ENCODE measurements at regions not wholly inside any gene's neighbourhood (a gene's known extent, or its start where the extent isn't known, plus 50 kb on each side); places are given as distances from the start of the nearest gene placed in this dataset.

DNA sequence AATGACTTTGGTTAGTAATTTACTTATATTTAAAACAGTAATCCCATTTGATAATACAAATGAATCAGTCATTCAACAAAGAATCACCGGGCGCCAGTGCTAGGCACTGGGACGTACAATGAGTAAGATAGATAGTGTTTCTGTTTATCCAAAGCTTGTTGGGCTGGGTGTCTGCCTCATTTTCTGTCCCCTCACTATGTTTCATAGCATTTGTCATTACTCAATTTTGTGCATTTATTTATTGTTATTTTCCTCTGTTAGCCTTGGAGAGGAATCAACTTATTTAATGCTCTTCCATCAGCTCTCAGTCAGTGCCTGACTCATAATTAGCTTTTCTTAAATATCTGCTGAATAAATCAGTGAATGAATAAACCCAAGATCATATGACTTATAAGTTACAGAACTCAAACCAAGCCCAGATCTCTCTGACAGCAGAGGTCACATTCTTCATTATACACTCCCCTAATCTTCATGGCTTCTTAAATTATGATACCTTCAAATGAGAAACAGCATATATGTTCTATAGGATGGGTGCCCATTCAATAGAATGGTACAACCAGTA, 86.2 kb downstream of the TSPAN8 start:
- peak; percentile 12 for DNase-seq

GRCh38 chr12:71070416-71071128, 87.2 kb downstream of the TSPAN8 start:
- peak; percentile 40 for DNase-seq

GRCh38 chr12:71069311-71069710, 88.5 kb downstream of the TSPAN8 start:
- no peak for DNase-seq

- DNase-seq = peak; percentile 8
These were observed 94.7 kb downstream of the TSPAN8 start for GRCh38 chr12:71063087-71063486.

GRCh38 chr12:71061451-71061850, 96.3 kb downstream of the TSPAN8 start:
- DNase-seq = no peak

- no peak for DNase-seq
These were observed 97.4 kb downstream of the TSPAN8 start for GRCh38 chr12:71060426-71060825.

DNA sequence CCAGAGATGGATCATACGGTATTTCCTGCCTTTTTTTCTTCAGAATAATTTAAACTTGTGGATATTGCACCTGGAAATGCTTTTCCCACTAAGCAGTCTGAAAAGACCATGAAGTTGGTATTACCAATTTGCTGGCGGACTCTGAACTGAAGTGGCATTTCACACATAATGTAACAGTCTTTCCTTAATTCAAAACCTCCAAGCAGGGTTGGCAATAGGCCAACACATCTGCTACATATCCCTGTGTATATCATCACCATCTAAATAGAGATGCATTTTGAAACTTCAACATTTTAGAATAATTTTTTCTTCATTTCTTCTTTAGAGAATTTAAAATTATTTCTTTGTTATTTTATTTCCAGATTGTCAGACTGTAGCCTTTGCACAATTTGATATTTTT, 100.5 kb downstream of the TSPAN8 start:
- peak; percentile 56 for DNase-seq

- DNase-seq = no peak
These were observed 103.2 kb downstream of the TSPAN8 start for GRCh38 chr12:71054551-71054950.

DNA sequence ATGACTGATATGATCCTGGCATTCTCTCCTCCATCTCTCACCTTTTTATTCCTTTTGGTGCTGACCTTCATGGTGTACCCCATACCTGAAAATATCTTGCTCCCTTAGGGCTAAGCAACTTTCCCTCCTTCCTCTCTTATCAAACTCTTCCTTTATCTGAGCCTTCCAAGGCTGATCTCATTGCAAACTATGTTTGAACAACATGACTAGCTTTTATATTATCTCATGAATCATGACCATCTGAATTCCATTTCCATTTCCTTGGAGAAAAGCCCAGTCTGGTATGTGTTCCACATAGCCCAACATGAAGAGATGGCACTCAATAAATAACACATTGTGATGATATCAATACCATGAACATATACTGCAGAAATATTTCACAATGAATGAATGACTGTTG, 111.6 kb downstream of the TSPAN8 start:
- peak; percentile 95 for DNase-seq

DNA sequence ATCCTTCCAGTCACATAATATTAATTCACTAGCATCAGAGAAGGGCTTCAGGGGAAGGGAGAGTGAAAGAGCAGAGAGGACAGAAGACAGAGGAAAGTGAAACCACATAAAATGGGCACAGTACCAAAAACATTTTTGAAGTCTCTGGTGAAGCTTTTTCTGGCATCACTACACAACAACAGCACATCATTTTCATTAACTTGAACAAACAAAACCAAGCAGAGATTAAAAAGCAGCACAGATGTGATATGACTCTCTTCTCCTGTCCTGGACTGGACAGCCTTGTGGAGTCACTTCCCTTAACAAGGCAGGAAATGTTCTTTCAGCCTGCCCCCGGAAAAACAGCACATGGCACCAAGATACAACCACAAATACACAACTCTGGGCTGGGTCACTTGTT, 112.0 kb downstream of the TSPAN8 start:
- DNase-seq = peak; percentile 86

DNA sequence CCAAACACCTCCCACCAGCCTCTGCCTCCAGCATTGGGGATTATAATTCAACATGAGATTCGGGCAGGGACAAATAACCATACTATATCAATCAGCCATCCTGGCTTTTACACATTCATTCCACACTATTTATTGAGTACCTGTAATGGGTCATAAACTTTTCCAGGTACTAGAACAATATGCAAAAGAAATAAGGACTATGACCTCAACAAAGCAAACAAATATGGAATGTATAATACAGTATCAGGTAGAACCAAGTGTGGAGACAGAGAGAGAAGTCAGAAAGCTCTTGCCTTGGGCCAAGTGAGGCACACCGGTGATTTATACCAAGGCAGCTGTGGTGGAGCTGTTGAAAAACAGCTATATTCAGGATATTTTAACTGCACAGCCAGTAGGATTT, 116.3 kb downstream of the TSPAN8 start:
- no peak for DNase-seq

DNA sequence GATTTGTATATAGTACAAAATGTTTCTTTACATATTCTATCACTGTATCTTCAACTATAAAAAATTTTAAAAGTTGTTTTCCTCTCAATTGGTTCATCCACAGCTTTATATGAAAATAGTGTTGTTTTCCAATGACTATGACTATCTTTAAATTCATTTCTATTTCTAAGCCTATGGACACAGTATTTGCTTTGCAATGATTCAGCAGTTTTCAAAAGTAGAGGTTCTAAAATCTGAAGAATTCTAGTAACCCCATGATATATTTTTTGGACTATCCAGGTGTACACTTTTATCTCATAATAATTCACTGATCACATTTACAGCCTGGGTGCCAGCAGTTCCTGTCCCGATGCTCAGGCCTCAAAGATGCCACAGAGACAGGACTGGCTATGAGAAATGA, 118.4 kb upstream of the PTPRR start:
- no peak for DNase-seq

- no peak for DNase-seq
These were observed 116.0 kb upstream of the PTPRR start for GRCh38 chr12:71036526-71036925.

DNA sequence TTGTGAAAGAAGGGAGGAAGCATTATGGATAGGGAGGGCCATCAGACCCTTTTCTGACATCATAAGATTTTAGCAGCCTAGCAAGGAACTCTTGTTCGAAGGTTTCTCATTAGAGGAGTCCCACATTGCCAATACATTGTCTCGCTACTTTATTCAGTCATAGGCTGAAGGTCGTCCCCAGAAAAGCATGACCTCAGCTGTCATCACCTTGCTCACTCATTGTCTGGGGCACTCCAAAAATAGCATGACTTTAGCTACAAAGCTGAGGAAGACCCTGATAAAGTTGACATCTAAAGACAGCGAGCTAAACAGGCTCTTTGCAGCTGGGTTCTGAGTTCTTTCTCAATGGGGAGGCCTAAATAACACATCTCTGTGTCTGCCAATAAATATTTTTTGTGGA, 112.4 kb upstream of the PTPRR start:
- no peak for DNase-seq

GRCh38 chr12:71029302-71029701, 108.8 kb upstream of the PTPRR start:
- DNase-seq = no peak

DNA sequence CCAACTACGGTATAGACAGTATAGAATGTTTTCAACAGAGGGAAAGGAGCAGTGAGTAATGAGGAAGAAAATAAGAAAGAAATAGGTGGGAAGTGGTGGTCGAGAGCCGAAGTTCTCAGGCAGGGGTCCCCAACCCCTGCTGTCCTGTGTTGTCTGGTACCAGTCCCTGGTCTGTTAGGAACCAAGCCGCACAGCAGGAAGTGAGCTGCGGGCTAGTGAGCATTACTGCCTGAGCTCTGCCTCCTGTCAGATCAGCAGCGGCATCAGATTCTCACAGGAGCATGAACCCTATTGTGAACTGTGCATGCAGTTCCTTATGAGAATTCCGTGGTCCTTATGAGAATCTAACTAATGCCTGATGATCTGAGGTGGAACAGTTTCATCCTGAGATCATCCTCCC, 107.3 kb upstream of the PTPRR start:
- no peak for DNase-seq

DNA sequence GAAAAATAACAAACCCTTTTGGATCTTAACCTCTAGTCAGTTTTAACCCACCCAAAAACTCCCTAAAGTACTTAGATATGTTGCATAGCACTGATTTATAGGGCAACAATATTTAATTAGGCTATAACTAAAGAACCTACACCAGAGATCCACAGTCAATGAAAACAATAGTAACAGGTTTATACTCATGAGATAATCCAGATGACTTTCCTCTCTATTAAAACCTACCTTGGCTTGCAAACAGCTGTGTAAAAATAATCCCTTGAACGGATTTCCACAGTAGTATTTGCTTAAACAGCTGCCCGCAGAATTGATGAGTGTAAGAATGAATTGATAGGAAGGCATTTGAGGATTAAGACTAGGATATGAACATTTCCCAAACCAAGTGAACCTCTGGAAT, 104.3 kb upstream of the PTPRR start:
- no peak for DNase-seq

DNA sequence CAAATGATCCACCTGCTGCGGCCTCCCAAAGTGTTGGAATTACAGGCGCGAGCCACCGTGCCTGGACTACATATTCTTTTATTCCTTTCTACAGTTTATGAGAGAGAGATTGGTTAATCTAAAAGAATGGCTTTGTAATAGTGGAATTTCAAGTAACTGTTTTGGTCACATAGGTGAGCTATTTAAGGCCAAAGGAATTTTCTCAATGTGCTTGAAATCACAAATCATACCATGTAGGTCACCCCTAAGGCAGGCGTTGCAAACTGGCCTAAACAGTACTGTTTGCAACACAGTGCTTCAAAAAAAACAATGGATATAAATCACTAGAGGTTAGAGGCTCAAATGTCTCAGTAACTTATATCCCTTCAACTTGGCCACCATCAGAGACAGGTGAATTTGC, 103.7 kb upstream of the PTPRR start:
- no peak for DNase-seq

DNA sequence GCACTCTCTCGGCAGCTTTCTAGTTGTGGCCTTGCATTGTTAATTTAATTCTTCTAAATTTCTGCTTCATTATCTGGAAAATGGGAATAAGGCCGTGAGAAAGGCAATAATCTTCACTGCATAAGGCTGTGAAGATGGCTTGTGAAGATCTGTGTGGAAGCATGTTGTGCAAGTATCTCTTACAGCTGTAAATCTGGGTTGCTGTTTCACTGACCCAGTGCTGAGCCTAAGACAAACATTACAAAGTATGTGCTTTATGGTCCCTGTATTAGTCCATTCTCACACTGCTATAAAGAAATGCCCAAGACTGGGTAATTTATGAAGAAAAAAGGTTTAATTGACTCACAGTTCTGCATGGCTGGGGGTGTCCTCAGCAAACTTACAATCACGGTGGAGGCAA, 101.0 kb upstream of the PTPRR start:
- DNase-seq = no peak

GRCh38 chr12:71019282-71019831, 98.8 kb upstream of the PTPRR start:
- DNase-seq = no peak

- DNase-seq = no peak
These were observed 98.1 kb upstream of the PTPRR start for GRCh38 chr12:71018682-71019081.

DNA sequence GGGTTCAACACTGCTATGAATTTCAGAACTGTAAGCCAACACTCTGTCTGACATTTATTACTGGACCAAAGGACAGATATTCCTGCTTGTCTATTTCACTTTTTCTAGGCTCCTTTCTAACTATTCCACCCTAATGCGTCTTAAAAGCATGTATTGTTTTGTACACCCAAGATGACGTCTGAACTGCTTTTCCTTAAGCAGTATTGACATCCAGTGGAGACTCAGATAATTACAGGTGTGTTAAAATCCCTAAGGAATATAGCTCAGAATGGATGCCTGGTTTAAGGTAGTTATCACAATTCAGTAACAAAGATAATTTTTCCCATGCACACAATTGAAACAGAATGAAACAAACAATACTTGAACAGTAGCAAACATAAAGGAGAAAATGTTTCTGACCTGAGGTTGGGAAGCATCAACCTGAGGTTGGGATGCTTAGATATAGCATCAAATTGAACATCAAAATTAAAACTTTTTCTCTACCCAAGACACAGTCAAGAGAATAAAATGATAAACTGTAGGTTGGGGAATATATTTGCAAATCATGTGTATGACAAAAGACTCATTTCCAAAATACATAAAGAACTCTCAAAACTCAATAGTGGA, 93.7 kb upstream of the PTPRR start:
- DNase-seq = peak; percentile 45

- peak; percentile 70 for DNase-seq
These were observed 90.7 kb upstream of the PTPRR start for GRCh38 chr12:71011261-71011660.

DNA sequence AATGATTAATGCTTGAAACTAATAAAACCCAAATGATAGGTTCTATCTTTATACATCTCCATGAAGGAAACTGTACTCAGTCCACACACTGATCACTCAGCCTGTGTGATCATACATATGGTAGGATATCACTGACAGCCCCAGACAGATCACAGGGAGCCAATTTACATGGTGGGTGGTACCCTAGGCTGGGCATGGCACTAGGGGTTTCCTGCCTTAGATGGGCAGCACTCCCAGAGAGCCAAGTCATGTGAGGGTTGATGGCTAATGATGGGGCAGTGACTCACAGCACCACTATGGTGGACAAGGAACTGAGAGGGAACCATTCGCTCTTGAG, 89.6 kb upstream of the PTPRR start:
- no peak for DNase-seq
